ENCODE measurements at regions not wholly inside any gene's neighbourhood (a gene's known extent, or its start where the extent isn't known, plus 50 kb on each side); places are given as distances from the start of the nearest gene placed in this dataset.

DNA sequence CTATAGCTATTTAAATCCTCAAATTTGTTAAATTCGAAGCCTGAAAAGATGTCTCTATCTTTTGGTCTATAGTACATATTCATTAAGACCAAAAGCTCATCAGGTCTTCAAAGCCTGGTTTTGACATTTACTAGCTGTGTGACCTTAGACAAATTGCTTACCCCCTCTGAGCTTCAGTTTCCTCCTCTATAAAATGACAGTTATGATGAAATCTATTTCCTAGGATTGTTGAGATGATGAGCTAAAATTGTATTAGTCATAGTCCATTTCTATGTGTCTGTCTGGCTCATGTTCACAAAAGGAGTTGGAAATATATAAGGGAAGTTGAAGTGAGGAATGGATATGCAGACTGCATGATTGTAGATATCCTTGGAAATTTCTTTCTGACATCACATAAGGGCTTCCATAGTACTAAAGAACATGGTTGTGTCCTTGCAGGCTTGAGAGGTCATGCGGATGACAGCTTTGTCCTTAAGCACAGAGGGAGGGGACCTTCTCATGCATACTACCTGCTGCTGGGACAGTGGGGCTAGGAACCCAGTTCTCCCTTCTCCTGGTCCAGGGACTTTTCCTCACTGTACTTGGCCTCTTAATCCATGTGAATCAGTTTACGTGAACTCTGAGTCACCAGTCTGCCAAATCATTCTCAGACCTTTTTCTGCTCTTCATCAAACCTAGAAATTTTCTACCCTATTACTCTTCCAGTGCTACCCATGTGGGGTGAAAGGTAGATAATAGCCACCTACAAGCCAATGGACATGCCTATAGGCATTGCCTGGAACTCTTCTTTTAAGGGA lies 487.5 kb upstream of the SALL1 start:
- Histone ChIP-seq H3K4me3 (no peak overlapping the region), H3K36me3 (no peaks in the 10 kb centered on the region), H3K9me3 (no peaks in the 10 kb centered on the region), H3K27me3 (peaks cover 0 to 11% of the 10 kb centered on the region in 2 donors), H3K4me1 (no peaks in the 10 kb centered on the region), H3K27ac (no peak overlapping the region)
- no peak for DNase-seq
- intact Hi-C loops (cut with DNase I) = no loop called here
- no peak for ATAC-seq
- TF ChIP-seq, protein P1, sequence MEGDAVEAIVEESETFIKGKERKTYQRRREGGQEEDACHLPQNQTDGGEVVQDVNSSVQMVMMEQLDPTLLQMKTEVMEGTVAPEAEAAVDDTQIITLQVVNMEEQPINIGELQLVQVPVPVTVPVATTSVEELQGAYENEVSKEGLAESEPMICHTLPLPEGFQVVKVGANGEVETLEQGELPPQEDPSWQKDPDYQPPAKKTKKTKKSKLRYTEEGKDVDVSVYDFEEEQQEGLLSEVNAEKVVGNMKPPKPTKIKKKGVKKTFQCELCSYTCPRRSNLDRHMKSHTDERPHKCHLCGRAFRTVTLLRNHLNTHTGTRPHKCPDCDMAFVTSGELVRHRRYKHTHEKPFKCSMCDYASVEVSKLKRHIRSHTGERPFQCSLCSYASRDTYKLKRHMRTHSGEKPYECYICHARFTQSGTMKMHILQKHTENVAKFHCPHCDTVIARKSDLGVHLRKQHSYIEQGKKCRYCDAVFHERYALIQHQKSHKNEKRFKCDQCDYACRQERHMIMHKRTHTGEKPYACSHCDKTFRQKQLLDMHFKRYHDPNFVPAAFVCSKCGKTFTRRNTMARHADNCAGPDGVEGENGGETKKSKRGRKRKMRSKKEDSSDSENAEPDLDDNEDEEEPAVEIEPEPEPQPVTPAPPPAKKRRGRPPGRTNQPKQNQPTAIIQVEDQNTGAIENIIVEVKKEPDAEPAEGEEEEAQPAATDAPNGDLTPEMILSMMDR (IDR thresholded peaks at IDR 0.05) = no peak

DNA sequence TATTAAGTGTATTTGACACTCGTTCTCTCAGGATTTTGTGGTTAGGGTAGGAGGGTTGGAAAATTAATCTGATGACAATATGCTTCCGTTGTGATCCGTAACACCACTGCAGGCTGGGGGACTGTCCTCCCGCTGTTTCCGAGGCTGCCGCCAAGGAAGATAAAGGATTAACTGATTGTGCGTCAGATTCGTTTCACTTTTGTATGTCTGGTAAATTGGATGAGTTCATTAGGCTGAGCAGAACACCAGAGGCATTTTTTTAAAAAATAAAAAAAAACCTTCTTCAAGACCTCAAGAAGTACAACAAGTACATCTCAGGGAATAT lies 486.7 kb upstream of the SALL1 start:
- DNase-seq (no peak), ATAC-seq (no peak)
- Histone ChIP-seq H3K27me3 (peaks cover 0 to 11% of the 10 kb centered on the region in 2 donors), H3K27ac (no peak overlapping the region), H3K4me3 (no peak overlapping the region), H3K36me3 (no peaks in the 10 kb centered on the region), H3K9me3 (no peaks in the 10 kb centered on the region), H3K4me1 (no peaks in the 10 kb centered on the region)
- intact Hi-C loops (cut with DNase I) = no loop called here
- TF ChIP-seq, protein P1 (IDR thresholded peaks at IDR 0.05) = no peak

DNA sequence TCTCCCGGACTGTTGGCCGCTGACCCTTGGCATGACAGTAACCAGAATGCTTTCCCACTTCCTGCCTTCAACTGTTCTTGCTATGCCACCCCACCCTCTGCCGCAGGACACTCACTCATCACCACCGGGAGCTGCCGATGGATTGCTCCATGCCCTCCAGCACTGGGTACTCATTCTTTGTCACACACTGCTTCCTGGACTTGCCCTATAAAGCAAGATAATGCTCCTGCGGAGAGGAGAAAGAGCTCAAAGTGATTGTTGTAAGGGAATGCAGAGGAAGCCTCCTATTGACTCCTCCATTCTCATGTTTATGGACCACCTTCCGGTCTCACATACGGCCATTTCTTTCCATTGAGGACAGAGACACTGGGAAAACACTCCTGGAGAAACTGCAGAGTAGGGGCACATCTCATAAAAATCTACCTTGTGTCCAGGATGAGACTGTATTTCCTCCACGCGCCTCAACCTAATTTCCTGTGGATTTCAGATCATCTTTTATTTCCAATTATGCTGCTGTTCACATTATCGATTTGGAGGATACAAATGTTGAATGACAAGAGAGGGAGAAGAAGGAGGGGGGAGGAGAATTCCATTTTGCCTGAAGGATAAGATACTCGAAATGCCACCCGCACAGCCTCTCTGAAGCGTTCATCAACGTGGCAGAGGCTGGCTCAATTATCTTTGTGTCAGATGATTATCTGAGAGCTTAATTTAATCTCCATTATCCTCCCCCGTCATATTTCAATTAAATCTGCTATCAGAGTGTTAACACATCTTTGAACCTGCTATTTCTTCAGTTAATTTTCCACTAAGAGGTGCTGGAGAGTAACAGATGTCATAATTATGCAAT lies 486.1 kb upstream of the SALL1 start:
- Histone ChIP-seq H3K27me3 (peaks cover 0 to 11% of the 10 kb centered on the region in 2 donors), H3K27ac (no peak overlapping the region), H3K4me1 (no peaks in the 10 kb centered on the region), H3K4me3 (no peak overlapping the region), H3K36me3 (no peaks in the 10 kb centered on the region), H3K9me3 (no peaks in the 10 kb centered on the region)
- DNase-seq (no peak), ATAC-seq (no peak)
- intact Hi-C loops (cut with DNase I) = no loop called here
- TF ChIP-seq, protein P1 (IDR thresholded peaks at IDR 0.05) = no peak

DNA sequence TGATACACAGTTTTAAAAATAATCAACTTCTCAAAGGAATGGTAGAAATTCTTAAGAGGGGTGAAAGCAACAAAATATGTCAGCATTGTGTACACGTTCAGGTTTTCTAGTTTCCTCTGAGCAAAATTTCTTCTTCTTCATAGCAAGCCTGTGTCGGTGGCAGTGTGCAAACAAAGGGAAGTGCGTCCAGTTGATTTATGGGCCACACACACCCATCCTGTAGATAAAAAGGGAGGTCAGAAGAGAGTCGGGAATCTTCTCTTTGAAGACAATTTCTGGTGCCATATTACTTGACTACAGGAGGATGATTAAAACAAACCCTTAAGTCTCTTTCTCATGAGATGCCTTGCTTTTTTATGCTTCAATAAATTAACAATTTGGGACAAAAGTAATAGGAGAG lies 484.1 kb upstream of the SALL1 start:
- DNase-seq (no peak), ATAC-seq (no peak)
- H3K9me3 ChIP-seq = no peaks in the 10 kb centered on the region
- intact Hi-C loops (cut with DNase I) = no loop called here
- peaks cover 0 to 11% of the 10 kb centered on the region in 2 donors for H3K27me3 ChIP-seq
- no peaks in the 10 kb centered on the region for H3K36me3 ChIP-seq
- TF ChIP-seq, protein P1 (IDR thresholded peaks at IDR 0.05) = no peak
- H3K4me1 ChIP-seq = no peaks in the 10 kb centered on the region
- no peak overlapping the region for H3K27ac ChIP-seq
- no peak overlapping the region for H3K4me3 ChIP-seq

DNA sequence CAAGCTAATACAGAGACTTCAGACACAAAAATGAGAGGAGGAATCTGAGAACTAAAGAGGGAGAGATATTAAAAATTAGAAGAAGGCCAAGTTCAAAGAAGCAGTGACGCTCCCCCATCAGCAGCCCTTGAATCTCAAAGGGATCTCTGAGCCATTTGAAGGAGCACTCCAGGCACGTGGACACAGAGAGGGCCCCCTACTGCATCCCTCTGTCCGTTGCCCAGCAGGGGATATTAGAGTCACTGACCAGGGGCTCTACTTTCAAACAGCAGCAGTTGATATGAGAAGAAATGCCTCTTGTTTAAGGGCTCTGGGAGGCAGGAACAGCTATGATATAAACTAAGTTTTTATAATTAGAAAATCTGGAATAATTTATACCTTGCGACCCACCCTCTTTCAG lies 479.0 kb upstream of the SALL1 start:
- TF ChIP-seq, protein P1 (IDR thresholded peaks at IDR 0.05) = no peak
- Histone ChIP-seq H3K9me3 (peaks cover 0 to 2% of the 10 kb centered on the region in 2 donors), H3K27me3 (no peaks in the 10 kb centered on the region), H3K4me3 (no peak overlapping the region), H3K27ac (no peak overlapping the region), H3K36me3 (no peaks in the 10 kb centered on the region), H3K4me1 (no peaks in the 10 kb centered on the region)
- ATAC-seq (no peak), DNase-seq (no peak)
- intact Hi-C loops (cut with DNase I) = no loop called here
